ENCODE measurements at regions not wholly inside any gene's neighbourhood (a gene's known extent, or its start where the extent isn't known, plus 50 kb on each side); places are given as distances from the start of the nearest gene placed in this dataset.

- TF ChIP-seq CTCF (conservative IDR thresholded peaks at IDR 0.05; ENCODE audit: low read depth, low read length), result no peak
- TF ChIP-seq EZH2 (IDR thresholded peaks at IDR 0.05; ENCODE audit: low read length, unreplicated experiment), result no peak
- no peak for TF ChIP-seq EZH2phosphoT487 (IDR thresholded peaks at IDR 0.05; ENCODE audit: borderline replicate concordance, low read length)
These were observed 665.6 kb upstream of the ARGLU1 start for GRCh38 chr13:107233541-107233940.

All from PC-3 (cell line).